Breast epithelium (tissue), 3 donors: ENCODE measurements at regions not wholly inside any gene's neighbourhood (a gene's known extent, or its start where the extent isn't known, plus 50 kb on each side); places are given as distances from the start of the nearest gene placed in this dataset.

Experiments used
- POLR2A ChIP-seq: fragments of 450-650 bp; IDR thresholded peaks from one replicate; pipeline ENCODE4 v1.6.1; 2016; ENCODE audit warnings: antibody characterized with exemption, mild to moderate bottlenecking, moderate library complexity
- POLR2AphosphoS5 ChIP-seq, 3 donors: sonication (generic); formaldehyde crosslinking; IDR thresholded peaks; one replicate each; pipeline ENCODE4 v1.6.1; 2017; ENCODE audit warnings: antibody characterized with exemption in 3 of 3
- TF ChIP-seq, protein P1 (sequence below), 3 donors: fragments of 450-650 bp; IDR thresholded peaks; one replicate each; pipeline ENCODE4 v1.5.1; 2016 to 2017; ENCODE audit warnings: antibody characterized with exemption in 3 of 3, mild to moderate bottlenecking in 3 of 3, moderate library complexity in 3 of 3

DNA sequence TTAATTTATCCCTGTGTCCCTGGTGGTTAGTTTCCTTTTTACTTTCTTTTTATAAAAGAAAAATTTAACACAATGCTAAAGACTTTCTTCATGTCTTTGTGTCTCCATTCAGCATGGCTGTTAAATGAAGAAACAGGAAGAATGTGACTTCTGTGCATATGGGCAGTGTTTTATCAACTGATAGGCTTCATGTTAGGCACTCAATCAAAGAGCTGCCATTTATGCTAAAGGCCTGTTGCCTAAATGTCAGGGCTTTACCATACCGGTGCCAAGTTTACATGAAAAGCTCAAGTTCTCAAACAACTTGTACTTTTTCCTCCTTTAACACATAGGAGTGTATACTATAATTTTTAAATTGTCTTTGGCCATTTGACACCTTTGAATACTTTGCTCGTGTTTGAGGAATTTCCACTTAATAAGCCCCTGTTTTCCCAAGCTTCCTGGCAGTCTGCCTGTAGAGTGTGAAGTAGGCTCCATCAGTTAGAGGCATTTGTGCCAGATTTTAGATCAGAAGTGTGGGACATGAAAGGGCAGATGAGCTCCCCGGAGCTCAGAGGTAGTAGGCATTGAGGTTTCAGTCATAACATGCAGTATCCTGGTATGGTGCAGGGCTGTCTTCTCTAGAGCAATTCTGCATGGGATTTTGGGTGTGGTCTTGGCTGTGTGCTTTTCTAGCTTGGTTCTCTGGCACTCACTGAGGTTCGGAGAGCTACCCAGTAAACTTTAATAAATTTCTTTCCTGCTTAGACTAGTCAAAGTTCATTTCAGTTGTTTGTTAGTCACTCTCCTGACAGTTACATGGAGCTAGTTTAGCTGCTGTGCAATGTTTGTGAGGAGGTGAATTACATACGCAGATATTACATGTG, 119.0 kb downstream of the LEPR start:
- TF ChIP-seq, protein P1, sequence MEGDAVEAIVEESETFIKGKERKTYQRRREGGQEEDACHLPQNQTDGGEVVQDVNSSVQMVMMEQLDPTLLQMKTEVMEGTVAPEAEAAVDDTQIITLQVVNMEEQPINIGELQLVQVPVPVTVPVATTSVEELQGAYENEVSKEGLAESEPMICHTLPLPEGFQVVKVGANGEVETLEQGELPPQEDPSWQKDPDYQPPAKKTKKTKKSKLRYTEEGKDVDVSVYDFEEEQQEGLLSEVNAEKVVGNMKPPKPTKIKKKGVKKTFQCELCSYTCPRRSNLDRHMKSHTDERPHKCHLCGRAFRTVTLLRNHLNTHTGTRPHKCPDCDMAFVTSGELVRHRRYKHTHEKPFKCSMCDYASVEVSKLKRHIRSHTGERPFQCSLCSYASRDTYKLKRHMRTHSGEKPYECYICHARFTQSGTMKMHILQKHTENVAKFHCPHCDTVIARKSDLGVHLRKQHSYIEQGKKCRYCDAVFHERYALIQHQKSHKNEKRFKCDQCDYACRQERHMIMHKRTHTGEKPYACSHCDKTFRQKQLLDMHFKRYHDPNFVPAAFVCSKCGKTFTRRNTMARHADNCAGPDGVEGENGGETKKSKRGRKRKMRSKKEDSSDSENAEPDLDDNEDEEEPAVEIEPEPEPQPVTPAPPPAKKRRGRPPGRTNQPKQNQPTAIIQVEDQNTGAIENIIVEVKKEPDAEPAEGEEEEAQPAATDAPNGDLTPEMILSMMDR (IDR thresholded peaks at IDR 0.05) = no peak
- TF ChIP-seq POLR2AphosphoS5 (IDR thresholded peaks at IDR 0.05) = no peak
- no peak for TF ChIP-seq POLR2A
